AG09319 (cell line): ENCODE measurements at regions not wholly inside any gene's neighbourhood (a gene's known extent, or its start where the extent isn't known, plus 50 kb on each side); places are given as distances from the start of the nearest gene placed in this dataset.

Experiments used
- DNase-seq: peaks from one replicate; pipeline ENCODE4 v3.0.0-alpha.2; 2010; ENCODE audit warnings: low read depth; ENCODE audit errors: extremely low read depth
- CTCF ChIP-seq: IDR thresholded peaks from 2 replicates; pipeline ENCODE4 v1.5.1; 2011; ENCODE audit warnings: low read depth, mild to moderate bottlenecking, inconsistent platforms, low read length, moderate library complexity

- DNase-seq = no peak
- TF ChIP-seq CTCF = no peak
Measured at GRCh38 chr11:120001178-120002090, 136.5 kb downstream of the TRIM29 start.

- no peak for TF ChIP-seq CTCF
- no peak for DNase-seq
Measured at GRCh38 chr11:119999220-119999619, 138.7 kb downstream of the TRIM29 start.

- no peak for DNase-seq
- no peak for TF ChIP-seq CTCF
Measured at GRCh38 chr11:119996556-119996955, 141.4 kb downstream of the TRIM29 start.

GRCh38 chr11:119995730-119996491, 142.0 kb downstream of the TRIM29 start:
- no peak for DNase-seq
- no peak for TF ChIP-seq CTCF

GRCh38 chr11:119993722-119994121, 144.2 kb downstream of the TRIM29 start:
- no peak for TF ChIP-seq CTCF
- no peak for DNase-seq

GRCh38 chr11:119992171-119993051, 145.5 kb downstream of the TRIM29 start:
- DNase-seq = no peak
- TF ChIP-seq CTCF = no peak
